DMS153 (cell line): ENCODE measurements at regions not wholly inside any gene's neighbourhood (a gene's known extent, or its start where the extent isn't known, plus 50 kb on each side); places are given as distances from the start of the nearest gene placed in this dataset.
"Not testable (repeated sequence)": the region's sequence is repeated elsewhere in the genome, so short reads cannot be mapped to it uniquely, and the experiment has no call there.

ENCODE experiments used
- DNase-seq: peaks from one replicate; lab custom pipeline; 2025; lab: John Stamatoyannopoulos, UW

- DNase-seq: no peak
These were observed 294.1 kb downstream of the SOCS6 start for GRCh38 chr18:70582981-70583380.

- no peak for DNase-seq
These were observed 289.6 kb downstream of the SOCS6 start for GRCh38 chr18:70578480-70578879.

GRCh38 chr18:70577023-70577420 lies 288.2 kb downstream of the SOCS6 start:
- no peak for DNase-seq

GRCh38 chr18:70576276-70577022 lies 287.6 kb downstream of the SOCS6 start:
- DNase-seq: no peak

- DNase-seq: not testable (repeated sequence)
These were observed 286.1 kb downstream of the SOCS6 start for GRCh38 chr18:70574951-70575350.

- DNase-seq: not testable (repeated sequence)
These were observed 280.8 kb downstream of the SOCS6 start for GRCh38 chr18:70569647-70570046.

GRCh38 chr18:70559446-70559845 lies 270.6 kb downstream of the SOCS6 start:
- DNase-seq: peak; percentile 58

- no peak for DNase-seq
These were observed 269.5 kb downstream of the SOCS6 start for GRCh38 chr18:70558371-70558770.

GRCh38 chr18:70554854-70555445 lies 266.1 kb downstream of the SOCS6 start:
- peak; percentile 30 for DNase-seq

GRCh38 chr18:70553936-70554260 lies 265.1 kb downstream of the SOCS6 start:
- DNase-seq: peak; percentile 9

GRCh38 chr18:70553245-70553935 lies 264.5 kb downstream of the SOCS6 start:
- DNase-seq: no peak

GRCh38 chr18:70536370-70537062 lies 247.7 kb downstream of the SOCS6 start:
- no peak for DNase-seq

GRCh38 chr18:70535041-70535440 lies 246.2 kb downstream of the SOCS6 start:
- DNase-seq: no peak

- not testable (repeated sequence) for DNase-seq
These were observed 236.5 kb downstream of the SOCS6 start for GRCh38 chr18:70525322-70525721.

- DNase-seq: no peak
These were observed 234.9 kb downstream of the SOCS6 start for GRCh38 chr18:70523792-70524182.

GRCh38 chr18:70523035-70523791 lies 234.4 kb downstream of the SOCS6 start:
- peak; percentile 86 for DNase-seq

GRCh38 chr18:70522183-70522680 lies 233.4 kb downstream of the SOCS6 start:
- DNase-seq: no peak

- DNase-seq: no peak
These were observed 232.0 kb downstream of the SOCS6 start for GRCh38 chr18:70520867-70521266.

GRCh38 chr18:70513502-70514171 lies 224.8 kb downstream of the SOCS6 start:
- no peak for DNase-seq

GRCh38 chr18:70507970-70508369 lies 219.1 kb downstream of the SOCS6 start:
- no peak for DNase-seq

GRCh38 chr18:70506511-70506910 lies 217.7 kb downstream of the SOCS6 start:
- DNase-seq: no peak
